Duodenal mucosa (tissue), 2 donors: ENCODE measurements at regions not wholly inside any gene's neighbourhood (a gene's known extent, or its start where the extent isn't known, plus 50 kb on each side); places are given as distances from the start of the nearest gene placed in this dataset.

Experiments used
- H3K27ac ChIP-seq: one replicate; pipeline ENCODE4 v1.7.0; 2013; ENCODE audit warnings: low read depth, low read length
- H3K27me3 ChIP-seq, 2 donors: one replicate each; pipeline ENCODE4 v1.7.0; 2013; ENCODE audit warnings: low read length in 2 of 2, control low read depth in 1 of 2; ENCODE audit not compliant: insufficient read depth in 2 of 2, control insufficient read depth in 1 of 2
- H3K36me3 ChIP-seq, 2 donors: one replicate each; pipeline ENCODE4 v1.7.0; 2013; ENCODE audit warnings: low read length in 2 of 2, control low read depth in 1 of 2; ENCODE audit not compliant: insufficient read depth in 2 of 2, control insufficient read depth in 1 of 2
- H3K4me1 ChIP-seq, 2 donors: one replicate each; pipeline ENCODE4 v1.7.0; 2013; ENCODE audit warnings: low read length in 2 of 2, control low read depth in 1 of 2; ENCODE audit not compliant: insufficient read depth in 2 of 2, control insufficient read depth in 1 of 2
- H3K4me3 ChIP-seq, 2 donors: one replicate each; pipeline ENCODE4 v1.7.0; 2013; ENCODE audit warnings: low read length in 2 of 2, low read depth in 1 of 2
- H3K9ac ChIP-seq, 2 donors: one replicate each; pipeline ENCODE4 v1.7.0; 2013; ENCODE audit warnings: low read length in 2 of 2, low read depth in 1 of 2
- H3K9me3 ChIP-seq, 2 donors: one replicate each; pipeline ENCODE4 v1.7.0; 2013; ENCODE audit warnings: low read length in 2 of 2, control low read depth in 1 of 2; ENCODE audit not compliant: control insufficient read depth in 1 of 2

DNA sequence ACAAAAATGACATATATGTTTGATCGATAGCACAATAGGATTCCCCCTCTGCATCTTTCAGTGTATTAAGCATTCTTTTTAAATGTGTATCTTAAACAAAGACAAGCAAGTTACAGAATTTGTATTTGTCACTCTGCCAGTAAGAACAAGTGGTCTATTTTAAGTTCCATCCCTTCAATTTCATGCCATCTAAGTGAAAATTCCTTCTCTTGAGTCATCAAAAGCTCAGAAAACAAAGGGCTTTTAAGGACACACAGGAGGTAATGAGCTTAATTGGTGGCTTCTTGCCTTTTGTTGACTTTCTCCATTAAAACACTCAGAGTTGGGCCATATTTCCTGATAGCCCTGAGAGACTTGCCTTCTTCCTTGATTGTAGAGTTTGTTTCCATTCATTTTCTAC, 547.8 kb downstream of the TENT5A start:
- H3K36me3 ChIP-seq, result no peaks in the 10 kb centered on the region
- no peaks in the 10 kb centered on the region for H3K27me3 ChIP-seq
- H3K27ac ChIP-seq, result no peak overlapping the region
- H3K4me1 ChIP-seq, result no peaks in the 10 kb centered on the region
- H3K9ac ChIP-seq, result no peak overlapping the region
- H3K4me3 ChIP-seq, result no peak overlapping the region
- H3K9me3 ChIP-seq, result peaks cover 0 to 5% of the 10 kb centered on the region in 2 donors

DNA sequence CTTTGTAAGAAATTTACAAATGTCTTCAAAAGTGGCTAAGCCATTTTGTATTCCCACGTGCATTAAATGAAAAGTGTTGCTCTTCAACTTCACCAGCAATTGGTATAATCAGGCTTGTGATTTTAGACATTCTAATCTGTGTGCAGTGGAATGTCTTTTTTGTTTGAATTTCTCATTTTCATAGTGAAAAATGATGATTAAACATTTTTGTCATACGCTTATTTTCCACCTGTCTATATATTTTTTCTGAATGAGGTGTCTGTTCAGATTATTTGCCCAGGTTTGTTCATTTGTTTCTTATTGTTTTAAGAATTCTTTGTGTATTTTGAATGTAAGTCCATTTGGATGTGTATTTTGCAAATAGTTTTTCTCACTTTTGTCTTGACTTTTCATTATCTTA, 558.1 kb downstream of the TENT5A start:
- Histone ChIP-seq H3K9me3 (no peaks in the 10 kb centered on the region), H3K4me3 (no peak overlapping the region), H3K27me3 (no peaks in the 10 kb centered on the region), H3K36me3 (no peaks in the 10 kb centered on the region), H3K27ac (no peak overlapping the region), H3K4me1 (no peaks in the 10 kb centered on the region), H3K9ac (no peak overlapping the region)

DNA sequence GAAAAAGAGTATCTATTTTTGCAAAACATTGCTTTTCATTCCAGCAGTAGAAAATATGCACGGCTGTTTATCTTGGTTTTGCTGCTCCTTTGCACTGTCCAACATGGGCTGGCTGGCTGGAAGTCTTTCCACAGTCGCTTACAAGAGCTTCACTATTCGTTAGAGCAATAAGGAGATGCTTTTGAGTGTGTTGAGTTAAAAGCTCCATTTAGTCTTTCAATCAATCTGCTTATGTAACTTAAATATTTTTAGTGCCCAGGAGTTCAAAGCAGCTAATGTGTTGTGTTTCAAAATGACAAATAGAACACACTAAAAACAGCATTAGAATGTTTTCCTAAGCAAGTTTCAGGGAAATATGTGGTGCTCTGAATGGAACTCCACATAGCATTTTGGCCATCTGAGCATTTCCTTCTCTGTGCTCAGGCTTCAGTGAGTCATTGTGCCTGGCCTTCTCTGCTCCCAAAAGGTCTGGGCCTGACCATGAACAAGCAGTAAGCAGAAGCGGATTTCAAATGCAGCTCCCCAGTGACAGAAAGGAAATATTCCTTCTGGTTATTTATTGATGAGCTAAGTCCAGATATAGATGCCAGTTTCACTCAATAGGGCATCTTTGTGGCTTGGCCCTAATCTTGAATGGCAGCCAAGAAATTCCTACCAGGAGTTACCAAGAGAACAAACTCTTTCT, 580.3 kb downstream of the TENT5A start:
- Histone ChIP-seq H3K27ac (no peak overlapping the region), H3K9ac (no peak overlapping the region)

DNA sequence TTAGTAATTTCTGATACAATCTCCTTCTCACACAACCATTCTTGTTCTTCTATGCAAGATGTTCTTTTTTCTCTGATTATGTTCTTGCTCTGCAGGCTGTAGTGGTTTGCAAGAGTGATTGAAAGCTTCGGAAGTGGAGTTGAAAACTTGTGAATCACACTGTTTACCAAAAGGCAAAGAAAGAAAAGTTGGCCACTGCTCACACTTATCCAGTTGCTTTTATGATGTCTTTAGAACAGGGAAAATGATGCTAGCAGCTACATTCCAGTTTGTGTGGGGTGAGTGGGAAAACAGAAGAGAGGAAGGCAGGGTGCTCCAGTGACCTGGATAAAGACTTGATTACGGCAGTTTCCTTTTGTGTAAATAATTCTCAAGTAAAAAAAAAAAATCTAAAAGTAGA, 583.3 kb downstream of the TENT5A start:
- Histone ChIP-seq H3K9ac (no peak overlapping the region), H3K4me1 (no peaks in the 10 kb centered on the region), H3K36me3 (no peaks in the 10 kb centered on the region), H3K9me3 (no peaks in the 10 kb centered on the region), H3K27me3 (no peaks in the 10 kb centered on the region), H3K4me3 (no peak overlapping the region), H3K27ac (no peak overlapping the region)

More for the DNA sequence above, 580.3 kb downstream of the TENT5A start:
- H3K9me3 ChIP-seq, result no peaks in the 10 kb centered on the region
- H3K36me3 ChIP-seq, result no peaks in the 10 kb centered on the region
- H3K27me3 ChIP-seq, result no peaks in the 10 kb centered on the region
- no peak overlapping the region for H3K4me3 ChIP-seq
- H3K4me1 ChIP-seq, result no peaks in the 10 kb centered on the region

DNA sequence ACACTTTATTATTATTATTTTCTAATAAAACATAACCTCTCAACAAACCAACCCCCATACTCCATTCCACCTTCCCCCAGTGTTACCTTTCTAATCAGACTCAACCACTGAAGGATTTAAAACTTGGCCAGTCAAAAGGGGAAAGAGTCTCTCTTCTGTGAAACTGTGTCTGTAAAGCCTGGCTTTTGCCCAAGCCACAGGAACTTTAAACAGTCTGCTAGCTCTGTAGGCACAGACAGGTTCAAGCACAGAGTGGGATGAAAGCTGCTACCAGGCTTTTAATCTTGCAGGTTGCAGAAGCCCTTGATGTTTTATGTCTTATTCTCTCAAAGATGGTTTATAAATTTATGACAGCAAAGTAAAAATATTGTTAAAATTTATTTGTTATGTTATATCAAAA, 585.7 kb downstream of the TENT5A start:
- H3K9me3 ChIP-seq, result no peaks in the 10 kb centered on the region

DNA sequence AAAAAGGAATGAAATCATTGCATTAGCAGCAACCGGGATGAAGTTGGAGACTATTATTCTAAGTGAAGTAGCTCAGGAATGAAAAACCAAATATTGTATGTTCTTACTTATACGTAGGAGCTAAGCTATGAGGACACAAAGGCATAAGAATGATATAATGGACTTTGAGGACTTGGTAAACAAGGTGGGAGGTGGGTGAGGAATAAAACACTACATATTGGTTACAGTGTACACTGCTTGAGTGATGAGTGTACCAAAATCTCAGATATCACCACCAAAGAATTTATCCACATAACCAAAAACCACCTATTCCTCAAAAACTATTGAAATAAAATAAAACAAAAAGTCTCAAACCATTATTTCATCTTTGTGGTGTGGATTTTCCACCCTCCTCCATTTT, 593.5 kb downstream of the TENT5A start:
- Histone ChIP-seq H3K4me1 (no peaks in the 10 kb centered on the region), H3K9me3 (no peaks in the 10 kb centered on the region)

More for the DNA sequence above, 585.7 kb downstream of the TENT5A start:
- no peaks in the 10 kb centered on the region for H3K4me1 ChIP-seq
- H3K36me3 ChIP-seq, result no peaks in the 10 kb centered on the region
- H3K27ac ChIP-seq, result no peak overlapping the region
- H3K4me3 ChIP-seq, result no peak overlapping the region
- no peaks in the 10 kb centered on the region for H3K27me3 ChIP-seq
- H3K9ac ChIP-seq, result no peak overlapping the region

DNA sequence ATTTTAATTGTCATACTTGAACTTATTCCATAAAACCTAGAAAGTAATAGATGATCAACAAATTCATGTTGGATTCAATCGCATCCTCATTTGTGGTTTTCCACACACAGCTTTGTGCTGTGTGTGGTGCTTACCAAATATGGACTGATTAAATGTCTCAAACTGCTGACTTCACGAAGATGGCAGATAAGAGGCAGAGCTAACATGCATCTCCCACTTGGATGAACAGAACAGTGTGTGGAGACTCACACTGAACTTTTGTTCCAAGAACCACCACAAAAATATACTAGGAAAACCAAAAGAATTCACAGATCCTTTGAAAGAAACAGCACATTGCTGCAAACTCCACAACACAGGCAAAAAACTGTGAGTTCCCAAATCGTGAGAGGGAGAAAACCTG, 603.7 kb downstream of the TENT5A start:
- peaks cover 2 to 7% of the 10 kb centered on the region in 2 donors for H3K9me3 ChIP-seq
- H3K27me3 ChIP-seq, result no peaks in the 10 kb centered on the region
- H3K4me1 ChIP-seq, result no peaks in the 10 kb centered on the region
- no peak overlapping the region for H3K9ac ChIP-seq
- no peaks in the 10 kb centered on the region for H3K36me3 ChIP-seq
- no peak overlapping the region for H3K4me3 ChIP-seq
- H3K27ac ChIP-seq, result no peak overlapping the region

More for the DNA sequence above, 593.5 kb downstream of the TENT5A start:
- no peak overlapping the region for H3K9ac ChIP-seq
- H3K27ac ChIP-seq, result no peak overlapping the region
- no peak overlapping the region for H3K4me3 ChIP-seq
- no peaks in the 10 kb centered on the region for H3K27me3 ChIP-seq
- no peaks in the 10 kb centered on the region for H3K36me3 ChIP-seq

DNA sequence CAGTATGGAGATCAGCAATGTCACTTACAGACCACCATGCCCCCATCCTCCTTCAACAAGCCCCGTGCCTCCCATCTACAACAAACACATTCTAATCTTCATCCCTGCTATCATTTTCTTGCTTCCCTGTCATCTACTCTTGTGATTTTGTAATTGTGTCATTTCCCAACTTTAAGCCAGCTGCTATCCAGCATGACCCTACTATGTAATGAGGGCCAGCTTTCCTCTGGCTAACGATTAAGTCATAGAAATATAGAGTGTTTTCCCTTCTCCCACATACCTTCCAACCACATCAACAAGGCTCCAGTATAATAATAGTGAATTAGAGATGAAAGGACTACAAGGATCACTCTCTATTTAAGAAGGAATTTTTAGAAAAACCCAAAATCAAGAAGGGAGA, 607.0 kb downstream of the TENT5A start:
- peaks cover 0 to 2% of the 10 kb centered on the region in 2 donors for H3K9me3 ChIP-seq
- H3K27ac ChIP-seq, result no peak overlapping the region
- no peaks in the 10 kb centered on the region for H3K4me1 ChIP-seq
- no peaks in the 10 kb centered on the region for H3K36me3 ChIP-seq
- no peak overlapping the region for H3K9ac ChIP-seq
- H3K4me3 ChIP-seq, result no peak overlapping the region
- H3K27me3 ChIP-seq, result no peaks in the 10 kb centered on the region

DNA sequence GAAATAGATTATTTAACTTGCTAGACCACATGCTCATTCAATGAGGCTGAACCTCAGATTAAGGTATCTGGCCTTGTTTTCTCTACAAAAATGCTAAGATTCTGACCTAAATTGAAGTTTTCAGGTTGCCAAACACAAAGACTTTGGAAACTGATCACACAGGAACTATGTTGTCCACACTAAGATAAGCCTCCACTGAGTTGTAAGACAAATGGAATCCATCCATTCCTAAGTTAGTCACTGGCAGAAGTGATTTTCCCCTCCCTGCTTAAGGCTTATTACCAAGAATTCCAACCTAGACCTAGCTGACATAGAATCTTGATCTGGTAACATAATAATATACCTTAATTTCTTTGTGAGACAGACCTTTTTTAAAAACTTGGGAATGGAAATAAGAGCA, 608.1 kb downstream of the TENT5A start:
- Histone ChIP-seq H3K27me3 (no peaks in the 10 kb centered on the region), H3K36me3 (no peaks in the 10 kb centered on the region), H3K9ac (no peak overlapping the region), H3K27ac (no peak overlapping the region), H3K4me3 (no peak overlapping the region), H3K4me1 (no peaks in the 10 kb centered on the region), H3K9me3 (peaks cover 0 to 2% of the 10 kb centered on the region in 2 donors)

DNA sequence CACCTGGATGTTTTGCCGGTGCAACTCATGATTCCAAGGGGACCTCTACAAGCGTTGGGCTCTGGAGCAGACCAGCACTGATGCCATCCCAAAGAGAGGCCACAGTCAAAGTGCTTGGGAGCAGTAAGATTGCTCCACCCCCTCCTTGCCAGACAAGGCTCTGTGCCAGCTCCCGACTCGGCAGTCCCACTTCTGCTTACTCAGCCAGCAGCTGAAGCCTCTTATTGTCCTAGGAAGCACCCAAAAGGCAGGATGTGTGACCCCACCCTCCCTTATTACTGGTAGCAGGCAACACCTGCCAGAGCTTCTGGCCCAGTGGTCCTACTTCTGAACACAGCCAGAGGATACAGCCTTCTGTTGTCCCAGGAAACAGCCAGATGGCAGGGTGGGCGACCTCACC, 614.2 kb downstream of the TENT5A start:
- Histone ChIP-seq H3K9me3 (no peaks in the 10 kb centered on the region), H3K4me1 (no peaks in the 10 kb centered on the region), H3K36me3 (no peaks in the 10 kb centered on the region), H3K9ac (no peak overlapping the region), H3K27ac (no peak overlapping the region), H3K4me3 (no peak overlapping the region), H3K27me3 (no peaks in the 10 kb centered on the region)

DNA sequence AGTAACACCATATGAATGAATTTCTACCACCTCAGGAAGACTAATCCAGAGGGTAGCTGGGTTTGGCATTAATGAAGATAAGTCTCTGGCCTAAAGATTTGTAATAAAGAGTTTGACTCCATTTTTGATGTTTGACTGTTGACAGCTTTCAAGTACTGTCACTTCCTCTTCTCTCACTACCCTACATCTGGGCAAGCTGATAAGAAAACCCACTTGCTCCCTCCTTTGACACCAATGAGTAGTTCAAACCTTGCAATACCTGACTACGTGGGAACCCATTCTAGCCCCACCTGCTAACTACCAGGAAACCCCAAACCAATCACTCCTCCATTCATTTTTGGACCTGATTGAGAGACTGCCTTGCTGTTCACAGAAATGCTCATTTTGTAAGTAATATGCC, 621.5 kb downstream of the TENT5A start:
- H3K36me3 ChIP-seq, result no peaks in the 10 kb centered on the region
- no peaks in the 10 kb centered on the region for H3K4me1 ChIP-seq
- no peak overlapping the region for H3K27ac ChIP-seq
- no peak overlapping the region for H3K9ac ChIP-seq
- H3K9me3 ChIP-seq, result no peaks in the 10 kb centered on the region
- no peak overlapping the region for H3K4me3 ChIP-seq
- no peaks in the 10 kb centered on the region for H3K27me3 ChIP-seq
